GM18909 (cell line): ENCODE measurements at regions not wholly inside any gene's neighbourhood (a gene's known extent, or its start where the extent isn't known, plus 50 kb on each side); places are given as distances from the start of the nearest gene placed in this dataset.

ENCODE experiments used
- ATAC-seq: cut with Tn5 transposase; IDR thresholded peaks from one replicate; pipeline ENCODE4 v1.9.1; 2021; ENCODE audit warnings: mild to moderate bottlenecking; ENCODE audit not compliant: unreplicated experiment, poor library complexity

GRCh38 chr9:129352146-129352865 lies 174.2 kb upstream of the IER5L start:
- ATAC-seq: no peak

- no peak for ATAC-seq
Observed at GRCh38 chr9:129351642-129352145, 173.6 kb upstream of the IER5L start.

- ATAC-seq: no peak
Observed at GRCh38 chr9:129351058-129351641, 173.1 kb upstream of the IER5L start.

DNA sequence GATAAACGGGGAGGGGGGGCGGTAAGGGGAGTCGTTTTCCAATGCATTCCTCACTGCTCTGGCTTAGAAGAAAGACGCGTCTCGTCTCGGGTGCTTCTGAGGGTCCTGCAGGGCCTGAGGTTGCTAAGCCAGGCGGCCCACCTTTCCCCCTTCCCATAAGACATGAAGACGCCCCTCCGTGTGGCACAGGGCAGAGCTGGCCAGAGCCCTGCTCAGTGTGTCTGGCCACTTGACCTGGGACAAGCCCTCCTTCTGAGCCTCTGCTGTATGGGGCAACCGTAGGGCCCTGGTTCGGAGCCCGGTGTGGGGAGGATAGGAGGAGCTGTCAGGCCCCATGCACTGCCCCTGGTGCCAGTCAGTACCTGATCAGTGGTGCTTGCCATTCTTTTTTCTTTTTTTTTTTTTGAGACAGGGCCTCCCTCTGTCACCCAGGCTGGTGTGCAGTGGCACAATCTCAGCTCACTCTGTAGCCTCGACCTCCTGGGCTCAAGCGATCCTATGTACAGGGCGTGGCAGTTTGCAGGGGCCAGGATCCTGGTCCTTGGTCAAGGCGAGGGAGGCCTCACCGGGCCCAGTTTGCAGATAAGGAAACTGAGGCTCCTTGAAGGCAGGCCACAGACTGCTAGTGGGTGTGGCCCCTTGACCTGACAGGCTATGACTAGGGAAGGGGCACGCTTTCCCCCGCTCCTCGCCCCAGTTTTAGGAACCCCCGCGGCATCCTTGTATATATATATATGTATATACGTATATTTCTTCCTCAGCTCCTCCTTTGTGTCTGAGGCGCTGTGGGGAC lies 172.3 kb upstream of the IER5L start:
- no peak for ATAC-seq

- no peak for ATAC-seq
Observed at GRCh38 chr9:129349665-129349947, 171.5 kb upstream of the IER5L start.

DNA sequence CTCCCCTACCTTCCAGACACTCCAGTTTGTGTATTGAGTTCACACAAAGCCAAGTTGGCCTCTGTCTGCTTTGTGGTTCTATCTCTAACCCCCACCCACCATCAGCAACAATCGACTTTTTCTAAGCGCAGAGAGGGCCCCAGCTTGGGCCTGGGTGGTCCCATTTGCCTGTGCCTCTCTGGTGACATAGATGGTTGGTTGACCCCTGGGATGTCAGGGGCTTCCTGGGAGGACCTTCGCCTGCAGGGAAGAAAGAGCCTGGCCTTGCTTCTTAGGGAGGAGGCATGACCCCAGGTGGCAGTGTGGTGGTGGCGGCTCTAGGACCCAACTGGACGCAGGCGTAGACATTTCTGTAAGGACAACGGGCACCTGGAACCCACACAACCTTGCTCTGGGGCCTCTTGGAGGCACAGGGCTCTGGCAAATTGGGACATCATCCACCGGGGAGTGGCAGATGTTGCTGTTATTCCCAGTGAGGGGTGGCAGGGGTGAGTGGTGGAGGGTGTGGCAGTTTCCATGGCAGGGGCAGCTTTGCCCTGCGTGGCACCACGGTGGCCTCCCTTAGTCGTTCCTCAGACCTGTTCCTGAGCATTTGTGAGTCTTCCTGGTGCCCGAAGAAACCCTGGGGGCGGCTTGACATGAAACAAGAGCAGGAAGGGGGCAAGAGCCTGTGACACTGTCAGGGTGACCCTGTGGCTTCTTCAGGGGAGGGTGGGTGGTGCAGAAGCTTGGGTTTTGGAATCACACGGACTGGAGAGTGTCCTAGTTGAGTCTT lies 171.0 kb upstream of the IER5L start:
- ATAC-seq: no peak

- ATAC-seq: no peak
Observed at GRCh38 chr9:129347316-129348120, 169.5 kb upstream of the IER5L start.

GRCh38 chr9:129346046-129346445 lies 168.0 kb upstream of the IER5L start:
- ATAC-seq: no peak

- ATAC-seq: no peak
Observed at GRCh38 chr9:129344641-129345495, 166.8 kb upstream of the IER5L start.

DNA sequence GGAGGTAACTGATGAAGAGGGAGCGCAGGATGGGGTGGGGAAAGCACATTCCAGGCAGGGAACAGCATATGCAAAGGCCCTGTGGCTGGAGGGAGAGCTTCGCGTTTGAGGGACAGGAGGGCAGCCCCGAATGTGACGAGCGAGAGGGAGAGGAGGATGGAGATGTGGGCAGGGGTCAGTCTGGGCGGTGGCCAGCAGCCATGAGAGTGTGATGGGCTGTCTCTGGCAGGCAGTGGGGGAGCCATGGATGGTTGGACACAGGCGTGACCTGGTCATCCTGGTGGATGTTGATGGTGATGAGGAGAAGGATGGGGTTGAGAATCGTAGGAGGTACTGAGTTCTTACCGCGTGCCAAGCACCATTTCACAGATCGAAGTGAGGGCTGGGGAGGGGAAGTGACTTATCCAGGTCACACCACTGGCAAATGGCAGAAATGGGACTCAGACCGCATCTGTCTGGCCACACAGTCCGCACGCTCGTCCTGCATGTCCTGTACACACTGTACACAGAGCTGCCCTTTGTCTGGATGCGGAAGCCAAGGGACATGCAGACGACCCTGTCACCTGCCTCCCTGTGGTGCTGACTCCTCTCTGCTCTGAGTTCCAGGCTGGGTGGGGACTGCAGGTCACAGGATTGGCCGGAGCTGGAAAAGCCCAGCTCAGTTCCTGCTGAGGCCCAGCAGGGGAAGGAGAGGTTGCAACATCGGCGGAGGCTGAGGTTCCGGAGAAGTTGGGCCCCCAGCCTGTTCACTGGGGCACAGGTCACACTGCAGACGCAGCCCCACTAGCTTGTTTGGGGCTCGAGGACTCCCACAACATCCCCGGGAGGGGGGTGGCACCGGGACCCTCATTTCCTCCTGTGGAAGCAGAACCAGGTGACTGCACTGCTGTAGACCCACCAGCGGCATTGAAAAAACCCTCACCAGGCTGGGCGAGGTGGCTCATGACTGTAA lies 165.6 kb upstream of the IER5L start:
- no peak for ATAC-seq

GRCh38 chr9:129342591-129343423 lies 164.7 kb upstream of the IER5L start:
- no peak for ATAC-seq

DNA sequence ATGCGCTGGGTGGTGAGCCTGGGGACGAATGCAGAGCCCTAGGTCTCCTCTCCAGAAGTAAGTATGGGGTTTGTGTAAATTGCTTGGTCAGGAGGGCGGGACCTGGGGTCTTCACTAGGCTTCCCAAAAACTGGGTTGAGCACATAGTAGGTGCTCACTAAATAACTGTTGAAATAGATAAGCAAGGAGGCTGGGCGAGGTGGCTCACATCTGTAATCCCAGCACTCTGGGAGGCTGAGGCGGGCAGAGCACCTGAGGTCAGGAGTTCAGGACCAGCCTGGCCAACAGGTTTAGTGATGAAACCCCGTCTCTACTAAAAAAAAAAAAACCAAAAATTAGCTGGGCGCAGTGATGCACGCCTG lies 163.9 kb upstream of the IER5L start:
- no peak for ATAC-seq

GRCh38 chr9:129341171-129341986 lies 163.3 kb upstream of the IER5L start:
- ATAC-seq: no peak

DNA sequence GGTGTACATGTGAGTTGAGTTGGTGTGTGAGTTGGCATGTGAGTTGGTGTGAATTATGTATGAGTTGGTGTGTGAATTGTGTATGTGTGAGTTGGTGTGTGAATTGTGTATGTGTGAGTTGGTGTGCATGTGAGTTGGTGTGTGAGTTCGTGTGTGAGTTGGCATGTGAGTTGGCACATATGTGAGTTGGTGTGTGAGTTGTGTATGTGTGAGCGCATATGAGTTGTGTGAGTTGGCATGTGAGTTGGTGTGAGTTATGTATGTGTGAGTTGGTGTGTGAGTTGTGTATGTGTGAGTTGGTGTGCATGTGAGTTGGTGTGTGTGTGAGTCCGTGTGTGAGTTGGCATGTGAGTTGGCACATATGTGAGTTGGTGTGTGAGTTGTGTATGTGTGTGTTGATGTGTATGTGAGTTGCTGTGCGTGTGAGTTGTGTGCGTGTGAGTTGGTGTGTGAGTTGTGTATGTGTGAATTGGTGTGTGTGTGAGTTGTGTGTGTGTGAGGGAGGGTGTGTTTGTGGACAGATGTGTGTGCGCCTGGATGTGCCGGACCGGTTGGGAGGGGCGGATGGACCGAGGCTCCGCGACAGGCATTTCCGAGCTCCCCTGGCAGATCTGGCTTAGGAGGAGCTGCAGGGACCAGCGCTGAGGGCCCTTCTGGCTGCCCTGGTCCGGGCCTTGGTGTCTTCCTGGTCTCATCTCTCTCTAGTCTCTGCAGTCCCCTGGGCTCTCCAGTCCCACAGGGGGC lies 162.5 kb upstream of the IER5L start:
- ATAC-seq: no peak

GRCh38 chr9:129339539-129340157 lies 161.6 kb upstream of the IER5L start:
- ATAC-seq: no peak
